Thymus (tissue), 11 donors: ENCODE measurements at regions not wholly inside any gene's neighbourhood (a gene's known extent, or its start where the extent isn't known, plus 50 kb on each side); places are given as distances from the start of the nearest gene placed in this dataset.
"Not testable (repeated sequence)": the region's sequence is repeated elsewhere in the genome, so short reads cannot be mapped to it uniquely, and the experiment has no call there.

Experiments used
- DNase-seq, 9 donors: peaks; one replicate each; pipeline ENCODE4 v3.0.0-alpha.2; 2013; ENCODE audit warnings: low spot score in 9 of 9, low read depth in 6 of 9, missing footprints in 1 of 9
- H3K27ac ChIP-seq, 2 donors: one replicate each; pipeline ENCODE4 v1.5.1; 2013; ENCODE audit warnings: control low read depth in 1 of 2, low read depth in 1 of 2, low read length in 1 of 2, mild to moderate bottlenecking in 1 of 2, moderate library complexity in 1 of 2
- H3K27me3 ChIP-seq, 2 donors: one replicate each; pipeline ENCODE4 v1.5.1; 2013; ENCODE audit warnings: low read length in 1 of 2; ENCODE audit not compliant: control insufficient read depth in 2 of 2, insufficient read depth in 1 of 2
- H3K36me3 ChIP-seq, 2 donors: one replicate each; pipeline ENCODE4 v1.5.1; 2013; ENCODE audit warnings: low read length in 1 of 2, mild to moderate bottlenecking in 1 of 2, moderate library complexity in 1 of 2; ENCODE audit not compliant: control insufficient read depth in 2 of 2, insufficient read depth in 2 of 2
- H3K4me1 ChIP-seq, 2 donors: one replicate each; pipeline ENCODE4 v1.5.1; 2013; ENCODE audit warnings: low read length in 2 of 2; ENCODE audit not compliant: control insufficient read depth in 2 of 2, insufficient read depth in 2 of 2
- H3K4me3 ChIP-seq, 2 donors: one replicate each; pipeline ENCODE4 v1.5.1; 2013; ENCODE audit warnings: low read length in 2 of 2, control low read depth in 1 of 2, mild to moderate bottlenecking in 1 of 2
- H3K9me3 ChIP-seq, 2 donors: one replicate each; pipeline ENCODE4 v1.5.1; 2013; ENCODE audit warnings: low read length in 1 of 2, mild to moderate bottlenecking in 1 of 2; ENCODE audit not compliant: control insufficient read depth in 2 of 2, insufficient read depth in 1 of 2
- WGBS: extraction: QIAGEN DNeasy Blood & Tissue Kit; methylation state at CpG from one replicate; pipeline ENCODE4 v1.1.7; 2013; 5-methylcytosine and 5-hydroxymethylcytosine counted together
- donor health status: healthy.

- H3K27ac ChIP-seq, result no peak overlapping the region
- H3K36me3 ChIP-seq, result no peaks in the 10 kb centered on the region
- no peaks in the 10 kb centered on the region for H3K27me3 ChIP-seq
- no peaks in the 10 kb centered on the region for H3K9me3 ChIP-seq
- WGBS, result 94% methylated on average over 16 of the region's 16 CpGs
- no peak overlapping the region for H3K4me3 ChIP-seq
- DNase-seq, result no peak
- no peaks in the 10 kb centered on the region for H3K4me1 ChIP-seq
Observed at GRCh38 chr16:13838401-13839190, 81.4 kb upstream of the ERCC4 start.

GRCh38 chr16:13839577-13839976 is 80.4 kb upstream of the ERCC4 start:
- 92% methylated on average over 3 of the region's 3 CpGs for WGBS

GRCh38 chr16:13845232-13845631 is 74.7 kb upstream of the ERCC4 start:
- H3K9me3 ChIP-seq, result no peaks in the 10 kb centered on the region
- WGBS, result 95% methylated on average over 2 of the region's 2 CpGs
- no peak overlapping the region for H3K27ac ChIP-seq
- DNase-seq, result no peak
- H3K36me3 ChIP-seq, result no peaks in the 10 kb centered on the region
- no peaks in the 10 kb centered on the region for H3K4me1 ChIP-seq
- no peaks in the 10 kb centered on the region for H3K27me3 ChIP-seq
- H3K4me3 ChIP-seq, result no peak overlapping the region

More at GRCh38 chr16:13839577-13839976, 80.4 kb upstream of the ERCC4 start:
- DNase-seq, result no peak
- no peak overlapping the region for H3K4me3 ChIP-seq
- H3K27ac ChIP-seq, result no peak overlapping the region
- no peaks in the 10 kb centered on the region for H3K9me3 ChIP-seq
- no peaks in the 10 kb centered on the region for H3K4me1 ChIP-seq
- no peaks in the 10 kb centered on the region for H3K27me3 ChIP-seq
- H3K36me3 ChIP-seq, result no peaks in the 10 kb centered on the region

- H3K4me3 ChIP-seq, result no peak overlapping the region
- H3K36me3 ChIP-seq, result no peaks in the 10 kb centered on the region
- H3K27me3 ChIP-seq, result no peaks in the 10 kb centered on the region
- H3K4me1 ChIP-seq, result no peaks in the 10 kb centered on the region
- 86% methylated on average over 2 of the region's 2 CpGs for WGBS
- H3K9me3 ChIP-seq, result no peaks in the 10 kb centered on the region
- DNase-seq, result no peak
- no peak overlapping the region for H3K27ac ChIP-seq
Observed at GRCh38 chr16:13848795-13849194, 71.2 kb upstream of the ERCC4 start.

- not testable (repeated sequence) for DNase-seq, H3K9me3 ChIP-seq, H3K36me3 ChIP-seq, H3K4me3 ChIP-seq, H3K4me1 ChIP-seq, H3K27ac ChIP-seq, H3K27me3 ChIP-seq
- WGBS, result 86% methylated on average over 4 of the region's 4 CpGs
Observed at GRCh38 chr16:13850173-13850572, 69.8 kb upstream of the ERCC4 start.

- no peaks in the 10 kb centered on the region for H3K27me3 ChIP-seq
- H3K4me1 ChIP-seq, result no peaks in the 10 kb centered on the region
- H3K4me3 ChIP-seq, result no peak overlapping the region
- no peak for DNase-seq
- no peak overlapping the region for H3K27ac ChIP-seq
- H3K36me3 ChIP-seq, result no peaks in the 10 kb centered on the region
- WGBS, result 96% methylated on average over 5 of the region's 5 CpGs
- H3K9me3 ChIP-seq, result no peaks in the 10 kb centered on the region
Observed at GRCh38 chr16:13852827-13853226, 67.1 kb upstream of the ERCC4 start.

GRCh38 chr16:13856398-13856797 is 63.6 kb upstream of the ERCC4 start:
- Histone ChIP-seq H3K4me1 (no peaks in the 10 kb centered on the region), H3K9me3 (no peaks in the 10 kb centered on the region), H3K36me3 (no peaks in the 10 kb centered on the region), H3K27ac (no peak overlapping the region), H3K27me3 (no peaks in the 10 kb centered on the region), H3K4me3 (no peak overlapping the region)
- 72% methylated on average over 2 of the region's 2 CpGs for WGBS
- no peak for DNase-seq

- no peaks in the 10 kb centered on the region for H3K4me1 ChIP-seq
- no peaks in the 10 kb centered on the region for H3K9me3 ChIP-seq
- H3K36me3 ChIP-seq, result no peaks in the 10 kb centered on the region
- H3K27ac ChIP-seq, result no peak overlapping the region
- no peak for DNase-seq
- 68% methylated on average over 7 of the region's 7 CpGs for WGBS
- H3K4me3 ChIP-seq, result no peak overlapping the region
- H3K27me3 ChIP-seq, result no peaks in the 10 kb centered on the region
Observed at GRCh38 chr16:13856811-13857511, 63.0 kb upstream of the ERCC4 start.

GRCh38 chr16:13858873-13859580 is 60.9 kb upstream of the ERCC4 start:
- H3K9me3 ChIP-seq, result no peaks in the 10 kb centered on the region
- WGBS, result 91% methylated on average over 9 of the region's 9 CpGs
- H3K4me3 ChIP-seq, result no peak overlapping the region
- no peaks in the 10 kb centered on the region for H3K27me3 ChIP-seq
- DNase-seq, result no peak
- no peaks in the 10 kb centered on the region for H3K4me1 ChIP-seq
- no peaks in the 10 kb centered on the region for H3K36me3 ChIP-seq
- H3K27ac ChIP-seq, result no peak overlapping the region
